SK-N-SH treated with all-trans-retinoic acid at 6 μM for 48 hours (cell line): ENCODE measurements at regions not wholly inside any gene's neighbourhood (a gene's known extent, or its start where the extent isn't known, plus 50 kb on each side); places are given as distances from the start of the nearest gene placed in this dataset.

Experiments
- CREB5 ChIP-seq: fragments of 250-450 bp; sonication (Bioruptor Pico); IDR thresholded peaks from 2 replicates; pipeline ENCODE4 v1.5.1; 2020; ENCODE audit warnings: low read depth, mild to moderate bottlenecking, moderate library complexity
- CSDC2 ChIP-seq: fragments of 250-450 bp; sonication (Bioruptor Pico); IDR thresholded peaks from 2 replicates; pipeline ENCODE4 v1.5.0; 2020; ENCODE audit warnings: mild to moderate bottlenecking, moderate library complexity
- CSRNP3 ChIP-seq: fragments of 250-450 bp; sonication (Bioruptor Pico); IDR thresholded peaks from 2 replicates; pipeline ENCODE4 v1.5.1; 2021; ENCODE audit warnings: mild to moderate bottlenecking, moderate library complexity
- RARB ChIP-seq: fragments of 250-450 bp; sonication (Bioruptor Pico); IDR thresholded peaks from 2 replicates; pipeline ENCODE4 v1.8.0; 2021; ENCODE audit warnings: mild to moderate bottlenecking, moderate library complexity

- no peak for TF ChIP-seq CREB5 (CRISPR knock-in tag)
- TF ChIP-seq CSRNP3 (CRISPR knock-in tag), result no peak
- no peak for TF ChIP-seq RARB (CRISPR knock-in tag)
- TF ChIP-seq CSDC2 (CRISPR knock-in tag), result no peak
Measured at GRCh38 chr16:85386467-85387170, 226.5 kb upstream of the GSE1 start.
